ENCODE measurements at regions not wholly inside any gene's neighbourhood (a gene's known extent, or its start where the extent isn't known, plus 50 kb on each side); places are given as distances from the start of the nearest gene placed in this dataset.
"Not testable (repeated sequence)": the region's sequence is repeated elsewhere in the genome, so short reads cannot be mapped to it uniquely, and the experiment has no call there.

DNA sequence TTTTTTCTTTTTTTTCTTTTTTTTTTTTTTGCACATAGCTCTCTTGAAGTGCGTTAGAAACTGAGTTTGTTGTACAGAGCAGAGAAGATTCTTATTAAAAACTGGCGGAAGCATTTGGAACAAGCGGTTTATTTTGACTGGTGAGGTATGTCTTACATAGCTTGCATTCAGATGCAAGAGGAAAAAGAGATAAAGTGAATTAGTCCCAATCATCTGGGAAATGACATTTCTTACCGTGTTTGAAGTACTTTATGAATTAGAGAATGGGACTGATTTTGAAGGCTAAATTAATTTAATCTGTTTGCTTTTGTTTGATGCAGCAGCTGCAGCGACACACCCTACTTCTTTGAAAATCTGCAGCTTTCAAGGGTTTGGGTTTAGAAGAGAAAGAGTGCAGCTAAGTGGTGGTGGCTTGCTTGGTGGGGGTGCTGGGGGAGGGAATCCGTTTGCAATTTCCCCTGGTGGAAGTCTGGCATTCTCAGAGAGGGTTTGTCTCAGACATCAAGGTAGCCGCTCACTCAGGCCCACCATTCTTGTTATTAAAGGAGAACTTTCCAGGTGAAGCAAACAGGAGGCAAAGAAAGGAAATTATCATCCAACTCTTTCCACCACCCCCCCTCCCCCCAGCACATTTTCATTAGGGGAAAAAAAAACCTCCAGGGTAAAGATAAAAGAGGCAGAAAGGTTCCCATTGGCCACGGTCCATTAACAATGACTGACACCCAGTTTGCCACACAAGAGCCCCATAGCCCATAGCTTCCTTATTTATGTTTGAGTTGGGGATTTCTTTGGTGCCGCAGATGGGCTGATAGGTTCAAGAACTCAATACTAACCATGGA lies 231.7 kb downstream of the SKIDA1 start:
- no peak for DNase-seq (ENCODE audit: low read depth)

GRCh38 chr10:21292763-21293517 lies 232.5 kb downstream of the SKIDA1 start:
- DNase-seq (ENCODE audit: low read depth): peak; percentile 94

GRCh38 chr10:21290499-21291160 lies 234.9 kb downstream of the SKIDA1 start:
- DNase-seq (ENCODE audit: low read depth): no peak

DNA sequence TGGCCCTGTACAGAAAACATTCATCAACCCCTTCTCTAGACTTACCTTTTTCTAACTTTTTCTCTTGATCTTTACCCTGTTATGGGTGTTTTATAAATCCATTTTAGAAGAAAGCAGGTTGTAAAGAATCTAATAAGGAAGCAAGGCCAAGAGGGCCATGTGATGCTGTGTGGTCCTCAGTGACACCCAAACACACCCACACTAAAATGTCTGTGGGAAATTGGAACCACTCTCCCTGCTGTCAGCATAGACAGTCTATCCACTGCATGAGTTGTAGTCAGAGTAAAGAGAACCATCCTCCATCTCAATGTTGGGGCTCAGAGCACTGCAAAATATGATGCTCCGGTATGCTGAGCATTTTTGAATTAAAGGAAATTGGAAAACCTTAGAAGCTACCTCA lies 235.5 kb downstream of the SKIDA1 start:
- DNase-seq (ENCODE audit: low read depth): no peak

- DNase-seq (ENCODE audit: low read depth): no peak
These were observed 236.2 kb downstream of the SKIDA1 start for GRCh38 chr10:21289271-21289670.

GRCh38 chr10:21285742-21286331 lies 239.6 kb downstream of the SKIDA1 start:
- DNase-seq (ENCODE audit: low read depth): peak; percentile 53

- no peak for DNase-seq (ENCODE audit: low read depth)
These were observed 240.3 kb downstream of the SKIDA1 start for GRCh38 chr10:21285207-21285606.

- no peak for DNase-seq (ENCODE audit: low read depth)
These were observed 241.2 kb downstream of the SKIDA1 start for GRCh38 chr10:21284301-21284700.

GRCh38 chr10:21283053-21283452 lies 242.4 kb downstream of the SKIDA1 start:
- DNase-seq (ENCODE audit: low read depth): not testable (repeated sequence)

GRCh38 chr10:21281765-21282484 lies 243.6 kb downstream of the SKIDA1 start:
- DNase-seq (ENCODE audit: low read depth): no peak

DNA sequence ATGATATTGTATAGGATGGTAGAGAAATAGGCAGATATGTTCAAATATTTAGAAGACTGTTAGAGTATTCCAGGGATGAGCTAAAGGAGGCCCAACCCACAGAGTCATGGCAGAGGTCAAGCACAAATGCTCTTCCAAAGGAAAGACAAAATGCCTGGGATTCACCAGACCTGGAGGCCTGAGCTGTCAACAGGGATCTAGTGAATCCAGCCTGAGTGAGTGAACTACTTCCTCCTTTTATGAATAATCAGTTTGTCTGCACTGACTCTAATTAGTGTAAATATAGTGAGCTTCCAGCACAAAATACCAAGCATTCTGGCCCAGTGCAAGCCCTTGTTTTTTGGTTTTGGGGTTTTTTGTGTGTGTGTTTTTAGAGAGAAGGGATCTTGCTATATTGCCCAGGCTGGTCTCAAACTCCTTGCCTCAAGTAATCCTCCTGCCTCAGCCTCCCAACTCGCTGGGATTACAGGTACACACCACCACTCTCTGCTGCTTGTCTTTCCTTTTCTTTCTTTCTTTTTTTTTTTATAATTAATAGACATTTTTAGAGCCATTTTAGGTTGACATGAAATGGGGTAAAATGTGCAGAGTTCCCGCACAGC lies 244.4 kb downstream of the SKIDA1 start:
- no peak for DNase-seq (ENCODE audit: low read depth)

DNA sequence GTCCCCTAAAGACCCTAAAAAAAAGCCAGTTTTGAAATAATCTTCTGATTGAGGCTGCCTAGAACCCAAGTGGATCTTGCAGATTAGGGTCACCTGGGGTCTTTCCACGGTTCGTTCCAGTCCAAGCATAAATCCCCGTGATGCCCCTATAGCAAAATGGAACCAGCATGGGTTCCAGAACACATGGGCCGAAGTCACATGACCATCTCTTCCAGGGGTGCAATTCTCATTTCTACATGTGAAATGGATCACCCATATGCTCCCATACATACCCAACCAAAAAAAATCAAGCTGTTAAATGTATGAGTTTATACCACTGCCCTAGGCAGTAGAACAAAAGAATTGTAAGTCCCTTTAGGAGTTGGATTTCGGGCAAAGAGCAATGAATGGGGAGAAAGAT lies 245.4 kb downstream of the SKIDA1 start:
- no peak for DNase-seq (ENCODE audit: low read depth)

- DNase-seq (ENCODE audit: low read depth): no peak
These were observed 246.3 kb downstream of the SKIDA1 start for GRCh38 chr10:21279217-21279575.

DNA sequence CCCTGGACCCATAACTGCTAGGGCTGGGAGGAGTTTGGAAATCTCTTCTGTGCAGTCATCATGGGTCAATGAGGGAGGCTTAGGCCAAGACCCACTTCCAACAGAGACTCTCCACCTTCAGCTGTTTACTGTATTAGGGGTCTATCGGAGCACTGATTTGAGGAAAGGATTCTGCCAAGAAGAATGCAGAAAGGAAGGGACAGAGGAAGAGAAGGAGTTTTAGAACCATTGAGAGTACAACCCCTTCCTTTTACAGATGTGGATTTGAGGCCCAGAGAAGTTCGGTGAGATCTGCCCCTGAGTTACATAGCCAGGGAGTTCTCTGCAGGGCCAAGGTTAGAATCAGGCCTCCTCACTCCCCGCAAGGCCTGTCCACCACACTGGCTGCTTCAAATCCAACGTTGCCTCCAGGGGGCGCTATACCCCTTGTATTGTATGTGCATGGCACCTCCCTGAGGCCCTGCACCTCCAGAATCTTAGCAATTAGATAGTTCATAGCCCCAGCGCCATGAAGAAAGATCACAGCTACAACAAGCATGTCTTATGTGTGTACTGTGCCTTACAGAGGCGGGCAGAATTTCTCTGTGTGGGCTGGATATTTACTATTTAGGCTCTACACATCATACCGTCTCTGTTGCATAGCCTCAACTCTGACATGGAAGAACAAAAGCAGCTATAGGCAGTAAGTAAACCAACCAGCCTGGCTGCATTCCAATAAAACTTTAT lies 246.8 kb downstream of the SKIDA1 start:
- DNase-seq (ENCODE audit: low read depth): peak; percentile 69

DNA sequence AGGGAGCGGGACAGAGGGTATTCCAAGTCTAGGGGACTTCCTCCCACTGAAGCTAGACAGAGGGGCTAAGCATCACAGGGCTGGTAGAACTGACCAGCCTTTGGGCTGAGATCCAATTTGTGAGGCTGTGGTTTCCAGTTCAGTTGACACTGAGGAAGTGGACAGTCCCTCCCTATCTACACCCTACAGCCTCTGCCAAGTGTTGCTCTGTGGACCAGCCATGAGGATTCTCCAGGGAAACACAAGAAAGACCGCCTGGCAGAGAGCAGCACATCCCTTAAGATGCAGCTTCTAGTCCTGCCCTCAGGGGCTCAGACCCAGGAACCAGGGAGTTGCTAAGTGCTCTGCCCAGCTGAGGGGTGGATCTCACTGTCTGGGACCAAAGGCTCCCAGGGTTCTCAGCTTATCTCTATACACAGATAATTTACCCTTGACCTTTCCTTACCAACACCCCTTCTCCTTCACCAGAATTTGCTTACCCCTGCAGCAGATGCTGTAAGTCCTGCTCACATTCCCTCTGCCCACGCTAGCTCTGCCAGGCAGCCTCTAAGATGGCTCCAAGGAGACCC lies 252.0 kb downstream of the SKIDA1 start:
- DNase-seq (ENCODE audit: low read depth): peak; percentile 7

GRCh38 chr10:21272643-21273399 lies 252.7 kb downstream of the SKIDA1 start:
- DNase-seq (ENCODE audit: low read depth): no peak

GRCh38 chr10:21270976-21271375 lies 254.5 kb downstream of the SKIDA1 start:
- no peak for DNase-seq (ENCODE audit: low read depth)

GRCh38 chr10:21269289-21269688 lies 256.2 kb downstream of the SKIDA1 start:
- DNase-seq (ENCODE audit: low read depth): no peak

GRCh38 chr10:21265622-21266021 lies 259.9 kb downstream of the SKIDA1 start:
- peak; percentile 49 for DNase-seq (ENCODE audit: low read depth)
